ENCODE measurements at regions not wholly inside any gene's neighbourhood (a gene's known extent, or its start where the extent isn't known, plus 50 kb on each side); places are given as distances from the start of the nearest gene placed in this dataset.

DNA sequence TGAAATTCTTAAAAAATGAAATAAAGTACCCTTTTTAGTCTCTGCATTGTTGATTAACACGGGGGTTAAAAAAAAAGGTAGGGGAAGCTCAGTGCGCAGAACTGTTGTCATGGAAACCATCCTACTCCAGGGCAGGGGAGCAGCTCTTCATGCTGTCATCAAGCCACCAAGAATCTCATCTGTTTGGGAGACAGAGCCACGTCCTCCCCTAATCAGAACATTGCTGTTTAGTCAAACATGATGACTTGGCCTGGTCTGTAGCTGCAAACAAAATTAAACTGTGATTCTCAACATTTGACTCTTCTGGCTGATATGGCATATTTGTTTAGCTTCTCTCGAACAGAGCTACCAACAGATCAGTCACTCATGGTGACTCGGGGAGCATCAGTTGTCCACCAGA is 254.4 kb upstream of the KLF14 start:
- H3K27ac ChIP-seq, result peak overlapping the region in 1 of 4 donors; percentile 38
- 46 to 50% methylated on average over 5 of the region's 5 CpGs for WGBS, 2 donors
- peaks cover 0 to 31% (median 11%) of the 10 kb centered on the region in 4 donors for H3K36me3 ChIP-seq
- DNase-seq (no peak), ATAC-seq (ENCODE audit: low FRiP score in 2 of 2) (peak in 1 of 2 donors; percentile 18)
- no peaks in the 10 kb centered on the region for H3K27me3 ChIP-seq
- H3K9me3 ChIP-seq, result no peaks in the 10 kb centered on the region
- H3K4me1 ChIP-seq, result peaks cover 61 to 95% (median 76%) of the 10 kb centered on the region in 4 donors
- TF ChIP-seq CTCF (IDR thresholded peaks at IDR 0.05), result no peak
- no peak for TF ChIP-seq EP300 (IDR thresholded peaks at IDR 0.05)
- no peak for TF ChIP-seq POLR2AphosphoS5 (IDR thresholded peaks at IDR 0.05)
- TF ChIP-seq POLR2A (IDR thresholded peaks at IDR 0.05), result no peak
- H3K4me3 ChIP-seq, result no peak overlapping the region

- no peak for TF ChIP-seq EP300 (IDR thresholded peaks at IDR 0.05)
- peaks cover 0 to 23% (median 10%) of the 10 kb centered on the region in 4 donors for H3K36me3 ChIP-seq
- peak overlapping the region; percentile 33 to 65 (median 42) for H3K27ac ChIP-seq
- H3K9me3 ChIP-seq, result no peaks in the 10 kb centered on the region
- 83 to 87% methylated on average over 2 of the region's 2 CpGs for WGBS, 2 donors
- ATAC-seq (ENCODE audit: low FRiP score in 2 of 2) (no peak), DNase-seq (no peak)
- H3K27me3 ChIP-seq, result no peaks in the 10 kb centered on the region
- peaks cover 62 to 95% (median 74%) of the 10 kb centered on the region in 4 donors for H3K4me1 ChIP-seq
- H3K4me3 ChIP-seq, result no peak overlapping the region
Measured at GRCh38 chr7:130989101-130989795, 255.2 kb upstream of the KLF14 start.

DNA sequence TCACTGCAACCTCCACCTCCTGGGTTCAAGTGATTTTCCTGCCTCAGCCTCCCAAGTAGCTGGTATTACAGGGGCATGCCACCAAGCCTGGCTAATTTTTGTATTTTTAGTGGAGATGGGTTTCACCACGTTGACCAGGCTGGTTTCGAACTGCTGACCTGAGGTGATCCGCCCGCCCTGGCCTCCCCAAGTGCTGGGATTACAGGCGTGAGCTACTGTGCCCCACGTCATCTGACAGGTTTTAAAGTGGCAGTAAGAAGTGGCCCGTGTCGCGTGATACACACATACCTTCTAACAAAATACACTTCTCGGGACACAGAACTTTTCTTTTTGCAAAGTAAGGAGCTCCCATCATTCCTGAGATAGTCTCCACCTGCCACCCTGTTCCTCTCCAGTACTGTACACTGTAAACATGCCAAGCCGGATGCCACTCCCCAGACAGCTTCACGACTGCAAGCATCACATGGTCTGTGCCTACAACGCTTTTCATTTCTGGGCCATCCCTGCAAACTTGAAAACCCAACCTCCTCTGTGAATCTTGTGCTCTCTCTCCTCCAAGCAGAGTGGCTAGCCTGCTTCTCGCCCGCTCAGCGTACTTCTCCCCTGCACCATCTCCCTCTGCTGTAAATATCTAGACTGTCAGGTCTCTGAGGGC is 256.3 kb upstream of the KLF14 start:
- TF ChIP-seq EP300 (IDR thresholded peaks at IDR 0.05) (peak in 2 of 4 donors; percentile 3 to 38), POLR2A (IDR thresholded peaks at IDR 0.05) (no peak), CTCF (IDR thresholded peaks at IDR 0.05) (no peak), POLR2AphosphoS5 (IDR thresholded peaks at IDR 0.05) (peak; percentile 38 to 62)
- peaks cover 64 to 95% (median 75%) of the 10 kb centered on the region in 4 donors for H3K4me1 ChIP-seq
- H3K27ac ChIP-seq, result peak overlapping the region; percentile 38 to 65 (median 54)
- DNase-seq (peak in 1 of 2 donors; percentile 75), ATAC-seq (ENCODE audit: low FRiP score in 2 of 2) (peak; percentile 33 to 90)
- no peaks in the 10 kb centered on the region for H3K27me3 ChIP-seq
- H3K9me3 ChIP-seq, result no peaks in the 10 kb centered on the region
- H3K36me3 ChIP-seq, result peaks cover 0 to 23% (median 10%) of the 10 kb centered on the region in 4 donors
- H3K4me3 ChIP-seq, result no peak overlapping the region
- 45 to 64% methylated on average over 16 of the region's 16 CpGs for WGBS, 2 donors

GRCh38 chr7:130993671-130994365 is 259.8 kb upstream of the KLF14 start:
- Histone ChIP-seq H3K4me3 (no peak overlapping the region), H3K27me3 (no peaks in the 10 kb centered on the region), H3K27ac (peak overlapping the region; percentile 64 to 72 (median 66)), H3K36me3 (peaks cover 0 to 16% (median 10%) of the 10 kb centered on the region in 4 donors), H3K4me1 (peaks cover 73 to 88% (median 79%) of the 10 kb centered on the region in 4 donors), H3K9me3 (no peaks in the 10 kb centered on the region)
- 74 to 86% methylated on average over 11 of the region's 11 CpGs for WGBS, 2 donors
- TF ChIP-seq POLR2AphosphoS5 (IDR thresholded peaks at IDR 0.05) (no peak), EP300 (IDR thresholded peaks at IDR 0.05) (no peak), POLR2A (IDR thresholded peaks at IDR 0.05) (no peak), CTCF (IDR thresholded peaks at IDR 0.05) (no peak)
- ATAC-seq (ENCODE audit: low FRiP score in 2 of 2) (no peak), DNase-seq (no peak)

Data from upper lobe of left lung (tissue), 6 donors.